Lower lobe of right lung (tissue), 2 donors: ENCODE measurements at regions not wholly inside any gene's neighbourhood (a gene's known extent, or its start where the extent isn't known, plus 50 kb on each side); places are given as distances from the start of the nearest gene placed in this dataset.

Source experiments
- ATAC-seq, 2 donors: fragments of 200-7000 bp; cut with Tn5 transposase; one replicate each; pipeline ENCODE4 v1.9.1; 2020 to 2022; ENCODE audit warnings: mild to moderate bottlenecking in 2 of 2, moderate library complexity in 2 of 2
- DNase-seq: peaks from one replicate; pipeline ENCODE4 v3.0.0-alpha.2; 2020
- H3K27ac ChIP-seq: fragments of 200-600 bp; one replicate; pipeline ENCODE4 v1.8.0; 2022
- H3K27me3 ChIP-seq: fragments of 200-600 bp; one replicate; pipeline ENCODE4 v1.8.0; 2022; ENCODE audit warnings: low read depth
- H3K36me3 ChIP-seq: fragments of 200-600 bp; one replicate; pipeline ENCODE4 v1.8.0; 2022; ENCODE audit warnings: mild to moderate bottlenecking
- H3K4me1 ChIP-seq: fragments of 200-600 bp; one replicate; pipeline ENCODE4 v1.8.0; 2022
- H3K4me3 ChIP-seq: fragments of 200-600 bp; one replicate; pipeline ENCODE4 v1.8.0; 2022; ENCODE audit warnings: mild to moderate bottlenecking
- H3K9me3 ChIP-seq: fragments of 200-600 bp; one replicate; pipeline ENCODE4 v1.8.0; 2022
- CTCF ChIP-seq: fragments of 200-600 bp; IDR thresholded peaks from one replicate; pipeline ENCODE4 v1.8.0; 2022; ENCODE audit warnings: antibody characterized with exemption, mild to moderate bottlenecking
- intact Hi-C: fragments of 100-400 bp; cut with DNase I; formaldehyde crosslinking; loops from one replicate; pipeline ENCODE4 v1.11.0; 2022
- donor health status: DM: no; HTN: yes; CAD: no; lungs with severe emphysema.

- Histone ChIP-seq H3K4me1 (no peaks in the 10 kb centered on the region), H3K27me3 (no peaks in the 10 kb centered on the region), H3K4me3 (no peak overlapping the region), H3K27ac (no peak overlapping the region), H3K9me3 (peaks cover 2% of the 10 kb centered on the region), H3K36me3 (no peaks in the 10 kb centered on the region)
- ATAC-seq, result no peak
- DNase-seq, result no peak
- no peak for TF ChIP-seq CTCF
- intact Hi-C loops, result no loop called here
These were observed 134.5 kb upstream of the CXCL12 start for GRCh38 chr10:44519361-44519760.

GRCh38 chr10:44520651-44521050 is 135.8 kb upstream of the CXCL12 start:
- intact Hi-C loops, result no loop called here
- no peak for ATAC-seq

GRCh38 chr10:44539178-44539577 is 154.3 kb upstream of the CXCL12 start:
- Histone ChIP-seq H3K27me3 (no peaks in the 10 kb centered on the region), H3K27ac (no peak overlapping the region), H3K4me3 (no peak overlapping the region), H3K36me3 (no peaks in the 10 kb centered on the region), H3K9me3 (no peaks in the 10 kb centered on the region), H3K4me1 (no peaks in the 10 kb centered on the region)
- TF ChIP-seq CTCF, result no peak
- ATAC-seq, result no peak
- intact Hi-C loops, result no loop called here
- no peak for DNase-seq

More at GRCh38 chr10:44520651-44521050, 135.8 kb upstream of the CXCL12 start:
- no peak for TF ChIP-seq CTCF
- DNase-seq, result no peak
- H3K4me1 ChIP-seq, result no peaks in the 10 kb centered on the region
- peaks cover 2% of the 10 kb centered on the region for H3K9me3 ChIP-seq
- H3K27me3 ChIP-seq, result no peaks in the 10 kb centered on the region
- H3K4me3 ChIP-seq, result no peak overlapping the region
- no peak overlapping the region for H3K27ac ChIP-seq
- no peaks in the 10 kb centered on the region for H3K36me3 ChIP-seq

GRCh38 chr10:44552726-44553125 is 167.8 kb upstream of the CXCL12 start:
- H3K27ac ChIP-seq, result no peak overlapping the region
- intact Hi-C loops, result no loop called here
- H3K36me3 ChIP-seq, result no peaks in the 10 kb centered on the region
- no peaks in the 10 kb centered on the region for H3K9me3 ChIP-seq
- ATAC-seq (no peak), DNase-seq (no peak)
- TF ChIP-seq CTCF, result no peak
- no peaks in the 10 kb centered on the region for H3K27me3 ChIP-seq
- H3K4me1 ChIP-seq, result no peaks in the 10 kb centered on the region
- no peak overlapping the region for H3K4me3 ChIP-seq

- no peaks in the 10 kb centered on the region for H3K4me1 ChIP-seq
- no peaks in the 10 kb centered on the region for H3K27me3 ChIP-seq
- no peaks in the 10 kb centered on the region for H3K36me3 ChIP-seq
- DNase-seq (no peak), ATAC-seq (no peak)
- H3K4me3 ChIP-seq, result no peak overlapping the region
- TF ChIP-seq CTCF, result no peak
- intact Hi-C loops, result no loop called here
- no peaks in the 10 kb centered on the region for H3K9me3 ChIP-seq
- H3K27ac ChIP-seq, result no peak overlapping the region
These were observed 172.8 kb upstream of the CXCL12 start for GRCh38 chr10:44557596-44558191.

GRCh38 chr10:44558521-44558920 is 173.6 kb upstream of the CXCL12 start:
- no peaks in the 10 kb centered on the region for H3K9me3 ChIP-seq
- H3K27ac ChIP-seq, result no peak overlapping the region
- no peak overlapping the region for H3K4me3 ChIP-seq
- TF ChIP-seq CTCF, result no peak
- H3K4me1 ChIP-seq, result no peaks in the 10 kb centered on the region
- DNase-seq (no peak), ATAC-seq (no peak)
- H3K27me3 ChIP-seq, result no peaks in the 10 kb centered on the region
- intact Hi-C loops, result no loop called here
- H3K36me3 ChIP-seq, result no peaks in the 10 kb centered on the region
